HepG2 (cell line): ENCODE measurements at regions not wholly inside any gene's neighbourhood (a gene's known extent, or its start where the extent isn't known, plus 50 kb on each side); places are given as distances from the start of the nearest gene placed in this dataset.

Source experiments
- ATAC-seq: fragments of 200-7000 bp; cut with Tn5 transposase; 3 replicates; pipeline ENCODE4 v1.9.1; 2020; ENCODE audit warnings: mild to moderate bottlenecking, moderate library complexity
- BruUV-seq: library from RNA; stranded (reverse); fragments of 400-500 nt; replicated peaks from 2 replicates; lab custom pipeline; 2021; lab: Mats Ljungman, UMichigan
- CTCF ChIA-PET: fragments of 300-600 bp; formaldehyde crosslinking; extraction: SDS; loops from one replicate; lab custom pipeline; 2021; ENCODE audit warnings: low total read pairs, inconsistent platforms, low intra/inter-chr PET ratio; lab: Yijun Ruan, JAX
- POLR2A ChIA-PET: fragments of 350-600 bp; sonication (Branson Sonifier 250); formaldehyde crosslinking; loops from one replicate; lab custom pipeline; 2020; ENCODE audit warnings: antibody characterized with exemption, inconsistent platforms; lab: Yijun Ruan, JAX
- DNase-seq: peaks from one replicate; pipeline ENCODE4 v3.0.0-alpha.2; 2015; ENCODE audit warnings: low spot score
- FAIRE-seq: peaks from 3 replicates; lab custom pipeline; 2011; peaks lifted over from hg19 to GRCh38; lab: Jason Lieb, UNC
- H2AFZ ChIP-seq: one replicate; pipeline ENCODE4 v1.6.1; 2011; ENCODE audit warnings: low read length, inconsistent platforms
- H3K27ac ChIP-seq: fragments of 300-600 bp; 3 replicates; pipeline ENCODE4 v1.8.0; 2011; ENCODE audit warnings: mixed run types, mild to moderate bottlenecking, mixed read lengths, low read length, inconsistent platforms; ENCODE audit not compliant: insufficient read depth; ENCODE audit errors: extremely low read length
- H3K27me3 ChIP-seq, 2 experiments: fragments of 200-600 bp in 1 of 2; 2 replicates in 1 of 2; 3 replicates in 1 of 2; pipeline versions ENCODE4 v1.6.0 to v1.8.0; 2011; ENCODE audit warnings: low read length in 2 of 2, mild to moderate bottlenecking in 2 of 2, moderate library complexity in 2 of 2, inconsistent platforms in 1 of 2; ENCODE audit not compliant: insufficient read depth in 2 of 2, control insufficient read depth in 1 of 2
- H3K36me3 ChIP-seq, 2 experiments: fragments of 200-600 bp in 1 of 2; replicated peaks in 1 of 2; 2 replicates in 1 of 2; 3 replicates in 1 of 2; pipeline versions ENCODE4 v1.5.1 to v1.8.0; 2011; ENCODE audit warnings: low read length in 2 of 2, inconsistent platforms in 1 of 2; ENCODE audit not compliant: insufficient read depth in 2 of 2, control insufficient read depth in 1 of 2
- H3K4me1 ChIP-seq: 2 replicates; pipeline ENCODE4 v1.5.1; 2012; ENCODE audit warnings: low read length, inconsistent platforms; ENCODE audit not compliant: insufficient read depth
- H3K4me2 ChIP-seq: 2 replicates; pipeline ENCODE4 v1.6.0; 2011; ENCODE audit warnings: low read depth, low read length, inconsistent platforms
- H3K4me3 ChIP-seq, 3 experiments: fragments of 200-600 bp in 1 of 3; sonication (generic), shearing (Covaris generic) in 1 of 3; replicated peaks in 1 of 3; 2 replicates each; pipeline ENCODE4 v1.5.1; 2011 to 2016; ENCODE audit warnings: low read length in 3 of 3, inconsistent platforms in 2 of 3, low read depth in 2 of 3, mild to moderate bottlenecking in 2 of 3, control low read depth in 1 of 3, mixed read lengths in 1 of 3; ENCODE audit not compliant: insufficient read depth in 1 of 3
- H3K79me2 ChIP-seq: one replicate; pipeline ENCODE4 v1.6.1; 2011; ENCODE audit warnings: low read length, inconsistent platforms; ENCODE audit not compliant: insufficient read depth
- H3K9ac ChIP-seq: 2 replicates; pipeline ENCODE4 v1.6.0; 2011; ENCODE audit warnings: mild to moderate bottlenecking, low read depth, low read length, inconsistent platforms; ENCODE audit not compliant: insufficient read depth
- H3K9me3 ChIP-seq: 2 replicates; pipeline ENCODE4 v1.5.1; 2012; ENCODE audit warnings: mild to moderate bottlenecking, low read length
- H4K20me1 ChIP-seq: 2 replicates; pipeline ENCODE4 v1.6.0; 2011; ENCODE audit warnings: inconsistent platforms, mild to moderate bottlenecking, low read length, moderate library complexity; ENCODE audit not compliant: insufficient read depth
- KDM6A ChIP-seq: IDR thresholded peaks from 2 replicates; pipeline ENCODE4 v1.6.1; 2016; ENCODE audit warnings: low read depth
- NCOR1 ChIP-seq: fragments of 200-600 bp; sonication (generic); IDR thresholded peaks from 2 replicates; pipeline ENCODE4 v1.7.0; 2017; ENCODE audit warnings: antibody characterized with exemption, low read length, borderline replicate concordance
- PATZ1 ChIP-seq: sonication (generic); formaldehyde crosslinking; IDR thresholded peaks from 2 replicates; pipeline ENCODE4 v1.4.0; 2020; ENCODE audit warnings: missing genetic modification reagents
- THAP8 ChIP-seq: sonication (generic); formaldehyde crosslinking; IDR thresholded peaks from 2 replicates; pipeline ENCODE4 v1.5.1; 2020; ENCODE audit warnings: missing genetic modification reagents, mild to moderate bottlenecking, borderline replicate concordance
- THYN1 ChIP-seq: sonication (generic); formaldehyde crosslinking; IDR thresholded peaks from 2 replicates; pipeline ENCODE4 v1.8.1; 2023; ENCODE audit warnings: low read depth, mild to moderate bottlenecking, moderate library complexity, missing genetic modification reagents, borderline replicate concordance
- ZFP41 ChIP-seq: sonication (generic); formaldehyde crosslinking; IDR thresholded peaks from 2 replicates; pipeline ENCODE4 v1.4.0; 2020; ENCODE audit warnings: mild to moderate bottlenecking, missing genetic modification reagents, borderline replicate concordance
- ZNF225 ChIP-seq: sonication (generic); formaldehyde crosslinking; IDR thresholded peaks from 2 replicates; pipeline ENCODE4 v1.4.0; 2020; ENCODE audit warnings: mild to moderate bottlenecking, missing genetic modification reagents
- ZNF263 ChIP-seq: sonication (generic); formaldehyde crosslinking; IDR thresholded peaks from 2 replicates; pipeline ENCODE4 v1.4.0; 2020; ENCODE audit warnings: missing genetic modification reagents
- ZNF577 ChIP-seq: sonication (generic); formaldehyde crosslinking; IDR thresholded peaks from 2 replicates; pipeline ENCODE4 v1.4.0; 2020; ENCODE audit warnings: mild to moderate bottlenecking, low read depth, missing genetic modification reagents, borderline replicate concordance
- WGBS: methylation state at CpG from one replicate; pipeline ENCODE4 v1.1.6; 2017; ENCODE audit warnings: low lambda C conversion rate; 5-methylcytosine and 5-hydroxymethylcytosine counted together
- in situ Hi-C: cut with HindIII; loops from 2 replicates; pipeline ENCODE4 v1.10.0; 2017; ENCODE audit warnings: low pct_unique_long_range_greater_than_20kb; ENCODE audit not compliant: extremely low pct_ligation_motif_present
- intact Hi-C: fragments of 100-400 bp; cut with micrococcal nuclease; formaldehyde crosslinking; loops from one replicate; pipeline ENCODE4 v1.10.0; 2022; ENCODE audit not compliant: unreplicated experiment
- TF ChIP-seq, protein P1 (sequence below): sonication (generic); formaldehyde crosslinking; IDR thresholded peaks from 2 replicates; pipeline ENCODE4 v1.4.0; 2020; ENCODE audit warnings: missing genetic modification reagents

- H3K79me2 ChIP-seq = no peaks in the 10 kb centered on the region
- no peak for DNase-seq
- ChIA-PET CTCF (no interaction called here), POLR2A (no interaction called here)
- no peaks in the 10 kb centered on the region for H3K27me3 ChIP-seq
- H3K4me1 ChIP-seq = no peaks in the 10 kb centered on the region
- H3K36me3 ChIP-seq = no peaks in the 10 kb centered on the region
- BruUV-seq = no TSS peak
- H3K9me3 ChIP-seq = peaks cover 4% of the 10 kb centered on the region; the same call in 1 of the 2 replicates
- no peak overlapping the region for H3K4me3 ChIP-seq
- H3K27ac ChIP-seq = no peak overlapping the region
- intact Hi-C loops (no loop called here), in situ Hi-C loops (no loop called here)
- H2AFZ ChIP-seq = no peak overlapping the region
- ATAC-seq = no peak
- no peak for FAIRE-seq
- no peak overlapping the region for H3K9ac ChIP-seq
- no peaks in the 10 kb centered on the region for H4K20me1 ChIP-seq
- H3K4me2 ChIP-seq = no peak overlapping the region
- 10% methylated on average over 5 of the region's 5 CpGs for WGBS
- no peak for TF ChIP-seq ZNF577 (CRISPR knock-in tag)
- TF ChIP-seq PATZ1 (CRISPR knock-in tag) = no peak
- TF ChIP-seq THAP8 (CRISPR knock-in tag) = no peak
- no peak for TF ChIP-seq KDM6A
- TF ChIP-seq ZNF263 (CRISPR knock-in tag) = no peak
- no peak for TF ChIP-seq THYN1 (CRISPR knock-in tag)
- TF ChIP-seq ZNF225 (CRISPR knock-in tag) = no peak
- TF ChIP-seq, protein P1, sequence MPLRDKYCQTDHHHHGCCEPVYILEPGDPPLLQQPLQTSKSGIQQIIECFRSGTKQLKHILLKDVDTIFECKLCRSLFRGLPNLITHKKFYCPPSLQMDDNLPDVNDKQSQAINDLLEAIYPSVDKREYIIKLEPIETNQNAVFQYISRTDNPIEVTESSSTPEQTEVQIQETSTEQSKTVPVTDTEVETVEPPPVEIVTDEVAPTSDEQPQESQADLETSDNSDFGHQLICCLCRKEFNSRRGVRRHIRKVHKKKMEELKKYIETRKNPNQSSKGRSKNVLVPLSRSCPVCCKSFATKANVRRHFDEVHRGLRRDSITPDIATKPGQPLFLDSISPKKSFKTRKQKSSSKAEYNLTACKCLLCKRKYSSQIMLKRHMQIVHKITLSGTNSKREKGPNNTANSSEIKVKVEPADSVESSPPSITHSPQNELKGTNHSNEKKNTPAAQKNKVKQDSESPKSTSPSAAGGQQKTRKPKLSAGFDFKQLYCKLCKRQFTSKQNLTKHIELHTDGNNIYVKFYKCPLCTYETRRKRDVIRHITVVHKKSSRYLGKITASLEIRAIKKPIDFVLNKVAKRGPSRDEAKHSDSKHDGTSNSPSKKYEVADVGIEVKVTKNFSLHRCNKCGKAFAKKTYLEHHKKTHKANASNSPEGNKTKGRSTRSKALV (CRISPR knock-in tag) = no peak
- no peak for TF ChIP-seq ZFP41
- TF ChIP-seq NCOR1 = no peak
Observed at GRCh38 chr13:90710164-90710759, 637.2 kb upstream of the MIR17HG start.
